OCI-LY7 (cell line): ENCODE measurements at regions not wholly inside any gene's neighbourhood (a gene's known extent, or its start where the extent isn't known, plus 50 kb on each side); places are given as distances from the start of the nearest gene placed in this dataset.

Experiments
- BruUV-seq: library from RNA; stranded (reverse); fragments of 400-500 nt; replicated peaks from 2 replicates; lab custom pipeline; 2021; lab: Mats Ljungman, UMichigan
- CTCF ChIA-PET: fragments of 300-600 bp; sonication (Branson Sonifier 250); formaldehyde crosslinking; loops from one replicate; lab custom pipeline; 2022; ENCODE audit warnings: antibody characterized with exemption; ENCODE audit not compliant: unreplicated experiment; lab: Charles Lee
- POLR2A ChIA-PET: fragments of 300-600 bp; sonication (Branson Sonifier 250); formaldehyde crosslinking; loops from one replicate; lab custom pipeline; 2022; ENCODE audit warnings: antibody characterized with exemption; lab: Charles Lee
- DNase-seq: peaks from one replicate; pipeline ENCODE4 v3.0.0-alpha.2; 2015; ENCODE audit warnings: low spot score
- H2AFZ ChIP-seq: fragments of 200-600 bp; sonication (generic), shearing (Covaris generic); 2 replicates; pipeline ENCODE4 v1.6.1; 2014; ENCODE audit warnings: mild to moderate bottlenecking, antibody characterized with exemption, low read length, moderate library complexity
- H3K27ac ChIP-seq: fragments of 200-600 bp; sonication (generic); 2 replicates; pipeline ENCODE4 v1.5.1; 2014; ENCODE audit warnings: mixed run types, low read depth, mild to moderate bottlenecking, moderate library complexity, low read length, inconsistent platforms; ENCODE audit not compliant: poor library complexity, severe bottlenecking
- H3K36me3 ChIP-seq: fragments of 200-600 bp; sonication (generic); 2 replicates; pipeline ENCODE4 v1.6.1; 2014; ENCODE audit warnings: mild to moderate bottlenecking, antibody characterized with exemption, low read length, moderate library complexity, mixed read lengths; ENCODE audit not compliant: insufficient read depth
- H3K4me1 ChIP-seq: fragments of 200-600 bp; sonication (generic); 2 replicates; pipeline ENCODE4 v1.5.1; 2014; ENCODE audit warnings: mild to moderate bottlenecking, low read length; ENCODE audit not compliant: insufficient read depth, poor library complexity, severe bottlenecking
- H3K4me2 ChIP-seq: fragments of 200-600 bp; sonication (generic); 2 replicates; pipeline ENCODE4 v1.6.1; 2014; ENCODE audit warnings: mild to moderate bottlenecking, low read length
- H3K4me3 ChIP-seq: fragments of 200-600 bp; sonication (generic); 2 replicates; pipeline ENCODE4 v1.5.1; 2014; ENCODE audit warnings: mild to moderate bottlenecking, low read depth, low read length; ENCODE audit not compliant: poor library complexity, severe bottlenecking
- H3K79me2 ChIP-seq: fragments of 200-600 bp; sonication (generic); 2 replicates; pipeline ENCODE4 v1.6.1; 2016; ENCODE audit warnings: low read depth, mild to moderate bottlenecking, low read length, moderate library complexity, mixed read lengths; ENCODE audit not compliant: insufficient read depth
- H3K9me2 ChIP-seq: fragments of 200-600 bp; sonication (generic); 2 replicates; pipeline ENCODE4 v1.6.1; 2016; ENCODE audit warnings: mild to moderate bottlenecking, low read length, mixed read lengths; ENCODE audit not compliant: insufficient read depth
- H3K9me3 ChIP-seq: fragments of 200-600 bp; sonication (generic); 2 replicates; pipeline ENCODE4 v1.6.1; 2014; ENCODE audit warnings: mild to moderate bottlenecking, mixed run types, low read length, mixed read lengths
- H4K20me1 ChIP-seq: fragments of 200-600 bp; sonication (generic); 2 replicates; pipeline ENCODE4 v1.6.1; 2014; ENCODE audit warnings: mild to moderate bottlenecking, antibody characterized with exemption, low read length, moderate library complexity, mixed read lengths; ENCODE audit not compliant: insufficient read depth
- CTCF ChIP-seq: fragments of 200-600 bp; sonication (generic); conservative IDR thresholded peaks from 2 replicates; pipeline ENCODE4 v1.5.1; 2014; ENCODE audit warnings: mild to moderate bottlenecking, antibody characterized with exemption, low read length, moderate library complexity, mixed read lengths
- EZH2phosphoT487 ChIP-seq: fragments of 200-600 bp; sonication (generic); IDR thresholded peaks from 2 replicates; pipeline ENCODE4 v1.6.1; 2018; ENCODE audit warnings: low read depth, borderline replicate concordance, mild to moderate bottlenecking, mixed run types, antibody characterized with exemption, low read length, moderate library complexity, mixed read lengths
- intact Hi-C: fragments of 100-400 bp; cut with micrococcal nuclease; formaldehyde crosslinking; loops from one replicate; pipeline ENCODE4 v1.10.0; 2022; ENCODE audit not compliant: unreplicated experiment

DNA sequence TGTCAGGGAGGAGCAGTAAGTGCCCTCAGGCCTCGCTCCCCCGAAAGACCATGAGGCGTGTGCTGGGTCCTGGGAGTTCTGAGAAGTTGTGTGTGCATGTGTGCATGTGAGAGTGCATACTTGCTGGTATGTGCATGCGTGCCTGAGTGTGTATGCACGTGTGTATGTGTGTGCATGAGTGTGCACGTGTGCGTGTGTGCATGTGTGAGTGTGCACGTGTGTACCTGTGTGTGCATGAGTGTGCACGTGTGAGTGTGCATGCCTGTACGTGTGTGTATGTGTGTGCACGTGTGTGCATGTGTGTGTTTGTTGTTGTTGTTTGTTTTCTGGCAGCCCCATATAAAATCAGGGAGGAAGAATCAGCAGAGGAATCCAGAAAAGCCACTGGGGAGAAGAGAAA is 426.7 kb downstream of the IRX2 start:
- DNase-seq: no peak
- no peaks in the 10 kb centered on the region for H3K79me2 ChIP-seq
- H3K4me1 ChIP-seq: no peaks in the 10 kb centered on the region
- POLR2A ChIA-PET: no interaction called here
- no peaks in the 10 kb centered on the region for H4K20me1 ChIP-seq
- no peak overlapping the region for H3K27ac ChIP-seq
- no peaks in the 10 kb centered on the region for H3K9me2 ChIP-seq
- BruUV-seq: no TSS peak
- no peaks in the 10 kb centered on the region for H3K36me3 ChIP-seq
- CTCF ChIA-PET: no interaction called here
- no peak for TF ChIP-seq CTCF
- no peak for TF ChIP-seq EZH2phosphoT487
- H3K4me2 ChIP-seq: no peak overlapping the region
- intact Hi-C loops: no loop called here
- no peaks in the 10 kb centered on the region for H3K9me3 ChIP-seq
- H3K4me3 ChIP-seq: no peak overlapping the region
- H2AFZ ChIP-seq: no peak overlapping the region

GRCh38 chr5:2320611-2321010 is 430.9 kb downstream of the IRX2 start:
- Histone ChIP-seq H3K79me2 (no peaks in the 10 kb centered on the region), H3K27ac (no peak overlapping the region), H3K36me3 (no peaks in the 10 kb centered on the region), H3K4me3 (no peak overlapping the region), H3K9me2 (no peaks in the 10 kb centered on the region), H3K4me2 (no peak overlapping the region), H4K20me1 (no peaks in the 10 kb centered on the region), H3K4me1 (no peaks in the 10 kb centered on the region), H3K9me3 (no peaks in the 10 kb centered on the region), H2AFZ (no peak overlapping the region)
- DNase-seq: no peak
- TF ChIP-seq CTCF: no peak
- no peak for TF ChIP-seq EZH2phosphoT487
- ChIA-PET POLR2A (no interaction called here), CTCF (no interaction called here)
- BruUV-seq: no TSS peak
- intact Hi-C loops: no loop called here

- Histone ChIP-seq H3K9me2 (no peaks in the 10 kb centered on the region), H3K9me3 (no peaks in the 10 kb centered on the region), H4K20me1 (no peaks in the 10 kb centered on the region), H3K36me3 (no peaks in the 10 kb centered on the region), H3K4me3 (no peak overlapping the region), H3K79me2 (no peaks in the 10 kb centered on the region), H2AFZ (no peak overlapping the region), H3K27ac (no peak overlapping the region), H3K4me1 (no peaks in the 10 kb centered on the region), H3K4me2 (no peak overlapping the region)
- POLR2A ChIA-PET: no interaction called here
- CTCF ChIA-PET: no interaction called here
- TF ChIP-seq CTCF (no peak), EZH2phosphoT487 (no peak)
- DNase-seq: no peak
- intact Hi-C loops: no loop called here
- BruUV-seq: no TSS peak
These were observed 433.9 kb downstream of the IRX2 start for GRCh38 chr5:2317540-2317939.
